Hepatocyte (in vitro differentiated cells): ENCODE measurements at regions not wholly inside any gene's neighbourhood (a gene's known extent, or its start where the extent isn't known, plus 50 kb on each side); places are given as distances from the start of the nearest gene placed in this dataset.

Experiments
- DNase-seq: peaks from one replicate; pipeline ENCODE4 v3.0.0-alpha.2; 2016; ENCODE audit warnings: low spot score
- H2AFZ ChIP-seq: fragments of 200-600 bp; sonication (generic); 2 replicates; pipeline ENCODE4 v1.6.0; 2016; ENCODE audit warnings: antibody characterized with exemption, mild to moderate bottlenecking
- H3K27ac ChIP-seq: fragments of 200-600 bp; sonication (generic); 2 replicates; pipeline ENCODE4 v1.5.1; 2016; ENCODE audit warnings: mild to moderate bottlenecking
- H3K27me3 ChIP-seq: fragments of 200-600 bp; sonication (generic); 2 replicates; pipeline ENCODE4 v1.6.1; 2016
- H3K36me3 ChIP-seq: fragments of 200-600 bp; sonication (generic); replicated peaks from 2 replicates; pipeline ENCODE4 v1.5.1; 2016; ENCODE audit warnings: low read depth; ENCODE audit not compliant: insufficient read depth
- H3K4me1 ChIP-seq: fragments of 200-600 bp; sonication (generic); 2 replicates; pipeline ENCODE4 v1.5.1; 2016; ENCODE audit warnings: mild to moderate bottlenecking, moderate library complexity; ENCODE audit not compliant: insufficient read depth
- H3K4me2 ChIP-seq: fragments of 200-600 bp; sonication (generic); 2 replicates; pipeline ENCODE4 v1.6.0; 2016
- H3K4me3 ChIP-seq: fragments of 200-600 bp; sonication (generic); 2 replicates; pipeline ENCODE4 v1.5.1; 2016; ENCODE audit warnings: mild to moderate bottlenecking
- H3K79me2 ChIP-seq: fragments of 200-600 bp; sonication (generic); 2 replicates; pipeline ENCODE4 v1.6.0; 2017; ENCODE audit warnings: mild to moderate bottlenecking
- H3K9me2 ChIP-seq: fragments of 200-600 bp; sonication (generic); replicated peaks from 2 replicates; pipeline ENCODE4 v1.6.0; 2017; ENCODE audit warnings: mild to moderate bottlenecking; ENCODE audit not compliant: insufficient read depth
- H3K9me3 ChIP-seq: fragments of 200-600 bp; sonication (generic); 2 replicates; pipeline ENCODE4 v1.5.1; 2016; ENCODE audit warnings: low read depth, mild to moderate bottlenecking
- H4K20me1 ChIP-seq: fragments of 200-600 bp; sonication (generic); 2 replicates; pipeline ENCODE4 v1.6.0; 2016; ENCODE audit warnings: mild to moderate bottlenecking; ENCODE audit not compliant: insufficient read depth, poor library complexity, severe bottlenecking
- CTCF ChIP-seq: fragments of 200-600 bp; sonication (generic); IDR thresholded peaks from 2 replicates; pipeline ENCODE4 v1.5.1; 2016; ENCODE audit warnings: antibody characterized with exemption, mild to moderate bottlenecking; ENCODE audit not compliant: poor library complexity
- EZH2 ChIP-seq: fragments of 200-600 bp; sonication (generic); IDR thresholded peaks from 2 replicates; pipeline ENCODE4 v1.6.1; 2016; ENCODE audit warnings: antibody characterized with exemption, mild to moderate bottlenecking, borderline replicate concordance
- EZH2phosphoT487 ChIP-seq: fragments of 200-600 bp; sonication (generic); IDR thresholded peaks from one replicate; pipeline ENCODE4 v1.6.1; 2018; ENCODE audit warnings: antibody characterized with exemption, mild to moderate bottlenecking, low read depth, moderate library complexity; ENCODE audit not compliant: unreplicated experiment, severe bottlenecking
- WGBS: methylation state at CpG from one replicate; pipeline ENCODE4 v1.1.6; 2016; ENCODE audit warnings: low lambda C conversion rate; ENCODE audit errors: missing lambda C conversion rate; 5-methylcytosine and 5-hydroxymethylcytosine counted together

GRCh38 chr10:78137147-78137546 is 103.5 kb downstream of the RPS24 start:
- Histone ChIP-seq H3K9me3 (no peaks in the 10 kb centered on the region), H3K9me2 (no peaks in the 10 kb centered on the region), H3K36me3 (no peaks in the 10 kb centered on the region), H3K4me2 (no peak overlapping the region), H3K79me2 (no peaks in the 10 kb centered on the region), H3K4me3 (no peak overlapping the region), H3K4me1 (peaks cover 8% of the 10 kb centered on the region), H4K20me1 (no peaks in the 10 kb centered on the region), H2AFZ (no peak overlapping the region), H3K27ac (no peak overlapping the region), H3K27me3 (no peaks in the 10 kb centered on the region)
- TF ChIP-seq CTCF: no peak
- TF ChIP-seq EZH2: no peak
- TF ChIP-seq EZH2phosphoT487: no peak
- WGBS: 93% methylated on average over 3 of the region's 3 CpGs
- no peak for DNase-seq

- H2AFZ ChIP-seq: no peak overlapping the region
- no peaks in the 10 kb centered on the region for H3K79me2 ChIP-seq
- no peak overlapping the region for H3K4me2 ChIP-seq
- H3K27ac ChIP-seq: peak overlapping the region; percentile 69
- no peaks in the 10 kb centered on the region for H3K27me3 ChIP-seq
- no peak for TF ChIP-seq CTCF
- no peak for TF ChIP-seq EZH2phosphoT487
- no peak for TF ChIP-seq EZH2
- 32% methylated on average over 9 of the region's 9 CpGs for WGBS
- no peaks in the 10 kb centered on the region for H4K20me1 ChIP-seq
- peaks cover 8% of the 10 kb centered on the region for H3K4me1 ChIP-seq
- no peaks in the 10 kb centered on the region for H3K9me2 ChIP-seq
- no peaks in the 10 kb centered on the region for H3K9me3 ChIP-seq
- peak; percentile 58 for DNase-seq
- H3K4me3 ChIP-seq: no peak overlapping the region
- no peaks in the 10 kb centered on the region for H3K36me3 ChIP-seq
Observed at GRCh38 chr10:78139341-78139740, 105.7 kb downstream of the RPS24 start.

GRCh38 chr10:78140066-78140630 is 106.5 kb downstream of the RPS24 start:
- Histone ChIP-seq H3K4me3 (no peak overlapping the region), H3K27me3 (no peaks in the 10 kb centered on the region), H2AFZ (no peak overlapping the region), H4K20me1 (no peaks in the 10 kb centered on the region), H3K79me2 (no peaks in the 10 kb centered on the region), H3K4me1 (peaks cover 8% of the 10 kb centered on the region), H3K36me3 (no peaks in the 10 kb centered on the region), H3K4me2 (no peak overlapping the region), H3K27ac (peak overlapping the region; percentile 69), H3K9me2 (no peaks in the 10 kb centered on the region), H3K9me3 (no peaks in the 10 kb centered on the region)
- no peak for DNase-seq
- 86% methylated on average over 6 of the region's 6 CpGs for WGBS
- TF ChIP-seq EZH2phosphoT487: no peak
- no peak for TF ChIP-seq CTCF
- TF ChIP-seq EZH2: no peak

- TF ChIP-seq EZH2: no peak
- TF ChIP-seq EZH2phosphoT487: no peak
- no peak for TF ChIP-seq CTCF
- H3K9me2 ChIP-seq: no peaks in the 10 kb centered on the region
- H3K4me1 ChIP-seq: peaks cover 8% of the 10 kb centered on the region
- no peaks in the 10 kb centered on the region for H3K27me3 ChIP-seq
- H3K36me3 ChIP-seq: no peaks in the 10 kb centered on the region
- no peaks in the 10 kb centered on the region for H3K9me3 ChIP-seq
- no peak overlapping the region for H3K27ac ChIP-seq
- H2AFZ ChIP-seq: no peak overlapping the region
- no peak overlapping the region for H3K4me3 ChIP-seq
- H3K4me2 ChIP-seq: no peak overlapping the region
- no peaks in the 10 kb centered on the region for H4K20me1 ChIP-seq
- no peaks in the 10 kb centered on the region for H3K79me2 ChIP-seq
- 94% methylated on average over 3 of the region's 3 CpGs for WGBS
- DNase-seq: no peak
Observed at GRCh38 chr10:78143576-78143975, 109.9 kb downstream of the RPS24 start.
